Neuronal stem cell (in vitro differentiated cells): ENCODE measurements at regions not wholly inside any gene's neighbourhood (a gene's known extent, or its start where the extent isn't known, plus 50 kb on each side); places are given as distances from the start of the nearest gene placed in this dataset.

Experiments
- DNase-seq: peaks from one replicate; pipeline ENCODE4 v3.0.0-alpha.2; 2013; ENCODE audit warnings: low spot score
- H2AFZ ChIP-seq: one replicate; pipeline ENCODE4 v1.6.1; 2013; ENCODE audit warnings: mild to moderate bottlenecking, low read length, inconsistent platforms
- H2AK5ac ChIP-seq: 2 replicates; pipeline ENCODE4 v1.6.1; 2013; ENCODE audit warnings: low read depth, mild to moderate bottlenecking, inconsistent platforms, low read length, moderate library complexity, mixed read lengths
- H2BK120ac ChIP-seq: 2 replicates; pipeline ENCODE4 v1.6.1; 2013; ENCODE audit warnings: low read depth, mild to moderate bottlenecking, inconsistent platforms, low read length, moderate library complexity, mixed read lengths
- H2BK12ac ChIP-seq: one replicate; pipeline ENCODE4 v1.6.1; 2013; ENCODE audit warnings: low read length, inconsistent platforms
- H2BK15ac ChIP-seq: 2 replicates; pipeline ENCODE4 v1.6.1; 2013; ENCODE audit warnings: mild to moderate bottlenecking, low read length, inconsistent platforms, mixed read lengths
- H2BK5ac ChIP-seq: one replicate; pipeline ENCODE4 v1.6.1; 2013; ENCODE audit warnings: inconsistent platforms, mild to moderate bottlenecking, low read length, moderate library complexity
- H3K14ac ChIP-seq: one replicate; pipeline ENCODE4 v1.6.1; 2013; ENCODE audit warnings: low read length, inconsistent platforms
- H3K18ac ChIP-seq: 2 replicates; pipeline ENCODE4 v1.6.1; 2013; ENCODE audit warnings: low read length, inconsistent platforms
- H3K23ac ChIP-seq: 2 replicates; pipeline ENCODE4 v1.6.1; 2013; ENCODE audit warnings: low read depth, mild to moderate bottlenecking, mixed read lengths, low read length, inconsistent platforms; ENCODE audit not compliant: poor library complexity
- H3K27ac ChIP-seq: replicated peaks from 3 replicates; pipeline ENCODE4 v1.5.1; 2013; ENCODE audit warnings: low read length, inconsistent platforms
- H3K27me3 ChIP-seq, 3 experiments: 2 replicates each; pipeline ENCODE4 v1.6.1; 2013; ENCODE audit warnings: low read length in 3 of 3, mild to moderate bottlenecking in 2 of 3, inconsistent platforms in 1 of 3, low read depth in 1 of 3, mixed read lengths in 1 of 3, moderate library complexity in 1 of 3; ENCODE audit not compliant: control insufficient read depth in 3 of 3, insufficient read depth in 3 of 3
- H3K36me3 ChIP-seq, 2 donors: replicated peaks in 1 of 2; 2 replicates each; pipeline ENCODE4 v1.6.1; 2013; ENCODE audit warnings: low read length in 2 of 2; ENCODE audit not compliant: control insufficient read depth in 2 of 2, insufficient read depth in 2 of 2
- H3K4ac ChIP-seq: 2 replicates; pipeline ENCODE4 v1.6.1; 2013; ENCODE audit warnings: inconsistent platforms, mild to moderate bottlenecking, low read length, moderate library complexity
- H3K4me1 ChIP-seq, 2 donors: 1 replicate in 1 of 2; 2 replicates in 1 of 2; pipeline ENCODE4 v1.6.1; 2013; ENCODE audit warnings: low read length in 2 of 2, low read depth in 1 of 2; ENCODE audit not compliant: control insufficient read depth in 2 of 2, insufficient read depth in 1 of 2
- H3K4me2 ChIP-seq: one replicate; pipeline ENCODE4 v1.6.1; 2013; ENCODE audit warnings: mild to moderate bottlenecking, low read length, inconsistent platforms; ENCODE audit not compliant: insufficient read depth, poor library complexity, severe bottlenecking
- H3K4me3 ChIP-seq, 2 donors: 2 replicates each; pipeline ENCODE4 v1.5.1; 2013; ENCODE audit warnings: low read length in 2 of 2, mild to moderate bottlenecking in 2 of 2, inconsistent platforms in 1 of 2, moderate library complexity in 1 of 2
- H3K79me1 ChIP-seq: one replicate; pipeline ENCODE4 v1.6.1; 2013; ENCODE audit warnings: low read depth, mild to moderate bottlenecking, inconsistent platforms, low read length, moderate library complexity
- H3K9ac ChIP-seq: one replicate; pipeline ENCODE4 v1.6.1; 2013; ENCODE audit warnings: mild to moderate bottlenecking, low read depth, low read length, inconsistent platforms; ENCODE audit not compliant: poor library complexity
- H3K9me3 ChIP-seq, 2 donors: replicated peaks in 1 of 2; 2 replicates each; pipeline versions ENCODE3 to v1.6.1; 2013; ENCODE audit warnings: low read length in 2 of 2, mild to moderate bottlenecking in 2 of 2, inconsistent platforms in 1 of 2, low read depth in 1 of 2, mixed read lengths in 1 of 2, moderate library complexity in 1 of 2; ENCODE audit not compliant: control insufficient read depth in 2 of 2, insufficient read depth in 1 of 2
- H4K8ac ChIP-seq: one replicate; pipeline ENCODE4 v1.6.1; 2013; ENCODE audit warnings: low read depth, mild to moderate bottlenecking, inconsistent platforms, low read length, moderate library complexity
- H4K91ac ChIP-seq: one replicate; pipeline ENCODE4 v1.6.1; 2013; ENCODE audit warnings: low read length, low read depth, mild to moderate bottlenecking, inconsistent platforms; ENCODE audit not compliant: poor library complexity
- WGBS, 2 donors: extraction: QIAGEN DNeasy Blood & Tissue Kit; methylation state at CpG; one replicate each; pipeline ENCODE4 v1.1.7; 2013; ENCODE audit warnings: missing lambda C conversion rate in 2 of 2, mixed read lengths in 1 of 2; ENCODE audit not compliant: insufficient read length in 2 of 2, insufficient replicate concordance in 1 of 2; ENCODE audit errors: extremely low coverage in 2 of 2; 5-methylcytosine and 5-hydroxymethylcytosine counted together

- Histone ChIP-seq H2BK15ac (no peak overlapping the region), H2BK12ac (no peak overlapping the region), H2AFZ (no peak overlapping the region), H3K27me3 (no peaks in the 10 kb centered on the region), H3K14ac (no peak overlapping the region), H3K23ac (no peak overlapping the region), H2BK5ac (no peak overlapping the region), H2BK120ac (no peak overlapping the region), H3K9me3 (no peaks in the 10 kb centered on the region), H3K4me3 (no peak overlapping the region), H3K4ac (no peak overlapping the region), H3K27ac (no peak overlapping the region), H4K8ac (no peak overlapping the region), H2AK5ac (no peak overlapping the region), H3K9ac (peak overlapping the region; percentile 17), H3K36me3 (peaks cover 5 to 16% of the 10 kb centered on the region in 2 donors), H4K91ac (no peak overlapping the region), H3K79me1 (peaks cover 20% of the 10 kb centered on the region), H3K18ac (no peak overlapping the region), H3K4me1 (peaks cover 43 to 47% of the 10 kb centered on the region in 2 donors), H3K4me2 (no peak overlapping the region)
- WGBS, 2 donors: no CpG with 5 or more reads among the region's 11 CpGs
- DNase-seq: no peak
Observed at GRCh38 chr2:120864981-120865380, 129.3 kb downstream of the GLI2 start.

DNA sequence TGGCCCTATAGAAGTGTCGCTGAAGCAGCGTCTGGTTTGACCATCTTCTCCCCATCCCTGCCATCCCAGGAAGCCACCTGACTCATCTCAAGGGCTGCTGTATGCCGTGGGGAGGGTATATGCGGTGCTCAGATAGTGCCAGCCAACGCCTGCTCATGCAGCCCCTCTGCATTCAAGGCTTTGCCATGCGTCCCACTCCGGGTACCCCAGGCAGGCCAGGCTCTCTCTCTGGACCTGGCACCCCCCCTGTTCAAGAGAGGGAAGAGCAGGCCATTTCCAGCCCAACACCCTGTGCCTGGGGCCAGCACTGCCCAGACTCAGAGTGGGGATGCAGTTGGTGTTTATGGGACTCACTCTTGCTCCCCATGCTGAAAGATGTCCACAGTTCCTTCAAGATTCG is 130.0 kb downstream of the GLI2 start:
- no peak overlapping the region for H3K4me3 ChIP-seq
- H3K79me1 ChIP-seq: peaks cover 20% of the 10 kb centered on the region
- H4K8ac ChIP-seq: no peak overlapping the region
- H3K4me2 ChIP-seq: no peak overlapping the region
- H3K4ac ChIP-seq: no peak overlapping the region
- peak overlapping the region; percentile 1 for H3K23ac ChIP-seq
- H3K27ac ChIP-seq: no peak overlapping the region
- H2AFZ ChIP-seq: no peak overlapping the region
- no peak overlapping the region for H3K14ac ChIP-seq
- H3K9me3 ChIP-seq: no peaks in the 10 kb centered on the region
- no CpG with 5 or more reads among the region's 8 CpGs for WGBS, 2 donors
- H3K9ac ChIP-seq: no peak overlapping the region
- H3K4me1 ChIP-seq: peaks cover 37 to 47% of the 10 kb centered on the region in 2 donors
- H3K27me3 ChIP-seq: no peaks in the 10 kb centered on the region
- H2AK5ac ChIP-seq: no peak overlapping the region
- H2BK120ac ChIP-seq: no peak overlapping the region
- H3K18ac ChIP-seq: peak overlapping the region; percentile 11
- H2BK15ac ChIP-seq: no peak overlapping the region
- H2BK5ac ChIP-seq: no peak overlapping the region
- peaks cover 5 to 21% of the 10 kb centered on the region in 2 donors for H3K36me3 ChIP-seq
- H4K91ac ChIP-seq: no peak overlapping the region
- no peak overlapping the region for H2BK12ac ChIP-seq
- DNase-seq: no peak

- Histone ChIP-seq H2BK5ac (no peak overlapping the region), H3K36me3 (peaks cover 5 to 24% of the 10 kb centered on the region in 2 donors), H4K91ac (no peak overlapping the region), H3K27ac (no peak overlapping the region), H3K4ac (no peak overlapping the region), H2BK12ac (no peak overlapping the region), H4K8ac (no peak overlapping the region), H3K23ac (peak overlapping the region; percentile 1), H3K9me3 (no peaks in the 10 kb centered on the region), H3K18ac (no peak overlapping the region), H3K4me2 (no peak overlapping the region), H3K79me1 (peaks cover 20% of the 10 kb centered on the region), H2BK15ac (no peak overlapping the region), H3K4me3 (no peak overlapping the region), H2BK120ac (no peak overlapping the region), H3K27me3 (no peaks in the 10 kb centered on the region), H3K14ac (no peak overlapping the region), H3K9ac (no peak overlapping the region), H2AK5ac (no peak overlapping the region), H3K4me1 (peaks cover 35 to 43% of the 10 kb centered on the region in 2 donors), H2AFZ (no peak overlapping the region)
- WGBS, 2 donors: no CpG with 5 or more reads among the region's 7 CpGs
- no peak for DNase-seq
Observed at GRCh38 chr2:120866071-120866470, 130.4 kb downstream of the GLI2 start.

DNA sequence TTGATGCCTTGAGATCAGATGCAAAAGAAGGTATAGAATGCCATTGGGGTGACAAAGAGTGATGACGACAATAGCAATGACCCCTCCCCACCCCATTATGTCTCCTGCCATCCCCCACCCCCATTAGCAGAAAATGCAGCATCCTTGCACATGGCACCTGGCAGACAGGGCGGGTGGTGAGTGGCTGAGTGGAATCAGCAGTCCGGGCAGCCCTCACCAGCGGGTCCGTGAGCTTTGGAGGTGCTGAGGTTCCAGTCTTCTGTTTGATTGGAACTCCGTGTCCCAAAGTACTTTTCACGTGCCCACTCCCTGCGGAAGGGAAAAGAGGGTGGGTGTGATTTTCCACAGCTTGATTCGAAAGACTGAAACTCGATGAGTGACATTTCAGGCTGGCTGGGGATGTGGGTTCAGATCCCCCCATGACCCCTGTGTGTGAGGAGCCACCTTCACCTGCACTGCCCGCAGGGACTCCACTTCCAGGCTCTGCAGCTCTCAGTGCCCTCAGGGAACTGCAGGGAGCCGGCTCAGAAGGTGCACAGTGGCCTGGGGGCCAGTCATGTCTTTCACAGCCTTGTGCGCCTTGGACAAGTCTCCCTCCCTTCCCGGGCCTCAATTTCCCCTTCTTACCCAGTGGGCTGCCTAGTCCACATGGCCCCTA is 130.9 kb downstream of the GLI2 start:
- Histone ChIP-seq H3K4ac (no peak overlapping the region), H2AK5ac (peak overlapping the region; percentile 73), H4K8ac (no peak overlapping the region), H3K18ac (peak overlapping the region; percentile 98), H2BK12ac (peak overlapping the region; percentile 65), H3K4me3 (peak overlapping the region in 1 of 2 donors; percentile 42), H2BK15ac (no peak overlapping the region), H2AFZ (no peak overlapping the region), H3K4me2 (no peak overlapping the region), H3K23ac (no peak overlapping the region), H3K27ac (no peak overlapping the region), H4K91ac (peak overlapping the region; percentile 73), H2BK120ac (peak overlapping the region; percentile 68), H3K14ac (no peak overlapping the region), H3K36me3 (peaks cover 5 to 24% of the 10 kb centered on the region in 2 donors), H2BK5ac (peak overlapping the region; percentile 69), H3K27me3 (no peaks in the 10 kb centered on the region), H3K79me1 (peaks cover 23% of the 10 kb centered on the region), H3K4me1 (peaks cover 30 to 38% of the 10 kb centered on the region in 2 donors), H3K9ac (peak overlapping the region; percentile 79), H3K9me3 (no peaks in the 10 kb centered on the region)
- DNase-seq: no peak
- WGBS, 2 donors: no CpG with 5 or more reads among the region's 14 CpGs
